H9 (cell line): ENCODE measurements at regions not wholly inside any gene's neighbourhood (a gene's known extent, or its start where the extent isn't known, plus 50 kb on each side); places are given as distances from the start of the nearest gene placed in this dataset.
A peak's percentile ranks its signal among the peaks of the same experiment; 100 is the strongest.

Experiments
- DNase-seq: peaks from one replicate; pipeline ENCODE4 v3.0.0-alpha.2; 2017
- H2AFZ ChIP-seq: one replicate; pipeline ENCODE4 v1.6.1; 2013; ENCODE audit warnings: mild to moderate bottlenecking, low read length, control low read depth, moderate library complexity
- H2AK5ac ChIP-seq: 2 replicates; pipeline ENCODE4 v1.6.1; 2013; ENCODE audit warnings: low read length, control low read depth, mixed read lengths; ENCODE audit not compliant: insufficient read length
- H2BK120ac ChIP-seq: one replicate; pipeline ENCODE4 v1.6.1; 2013; ENCODE audit warnings: low read depth, mild to moderate bottlenecking, low read length, control low read depth, inconsistent platforms; ENCODE audit not compliant: poor library complexity, severe bottlenecking
- H2BK12ac ChIP-seq: 2 replicates; pipeline ENCODE4 v1.6.1; 2013; ENCODE audit warnings: low read length, control low read depth, mixed read lengths, low read depth; ENCODE audit not compliant: insufficient read length
- H2BK15ac ChIP-seq: 2 replicates; pipeline ENCODE4 v1.6.1; 2013; ENCODE audit warnings: low read depth, low read length, control low read depth
- H2BK20ac ChIP-seq: one replicate; pipeline ENCODE4 v1.6.1; 2013; ENCODE audit warnings: low read depth, mild to moderate bottlenecking, low read length, control low read depth, inconsistent platforms; ENCODE audit not compliant: poor library complexity, severe bottlenecking
- H2BK5ac ChIP-seq: 2 replicates; pipeline ENCODE4 v1.6.1; 2013; ENCODE audit warnings: low read length, control low read depth, mixed read lengths; ENCODE audit not compliant: insufficient read length
- H3K14ac ChIP-seq: 2 replicates; pipeline ENCODE4 v1.6.1; 2013; ENCODE audit warnings: low read length, control low read depth; ENCODE audit not compliant: insufficient read depth
- H3K18ac ChIP-seq: 2 replicates; pipeline ENCODE4 v1.6.1; 2013; ENCODE audit warnings: low read depth, mild to moderate bottlenecking, mixed read lengths, low read length, control low read depth; ENCODE audit not compliant: insufficient read length
- H3K23ac ChIP-seq: 2 replicates; pipeline ENCODE4 v1.6.1; 2013; ENCODE audit warnings: low read length, control low read depth, mixed read lengths, low read depth; ENCODE audit not compliant: insufficient read length
- H3K23me2 ChIP-seq: 2 replicates; pipeline ENCODE4 v1.6.1; 2013; ENCODE audit warnings: low read depth, mild to moderate bottlenecking, mixed read lengths, low read length, control low read depth; ENCODE audit not compliant: insufficient read length, poor library complexity, severe bottlenecking
- H3K27ac ChIP-seq: 2 replicates; pipeline ENCODE4 v1.5.1; 2013; ENCODE audit warnings: low read length, control low read depth, mixed read lengths, low read depth; ENCODE audit not compliant: insufficient read length
- H3K27me3 ChIP-seq: 2 replicates; pipeline ENCODE4 v1.6.1; 2013; ENCODE audit warnings: low read length, control low read depth, inconsistent platforms; ENCODE audit not compliant: insufficient read depth
- H3K4ac ChIP-seq: 2 replicates; pipeline ENCODE4 v1.6.1; 2013; ENCODE audit warnings: low read depth, mild to moderate bottlenecking, control low read depth, inconsistent platforms, low read length, moderate library complexity
- H3K4me1 ChIP-seq: 2 replicates; pipeline ENCODE4 v1.6.1; 2013; ENCODE audit warnings: low read length, control low read depth, inconsistent platforms; ENCODE audit not compliant: insufficient read depth
- H3K4me2 ChIP-seq: 2 replicates; pipeline ENCODE4 v1.6.1; 2013; ENCODE audit warnings: low read length, control low read depth, mixed read lengths; ENCODE audit not compliant: insufficient read length, insufficient read depth
- H3K56ac ChIP-seq: 2 replicates; pipeline ENCODE4 v1.6.1; 2013; ENCODE audit warnings: low read depth, mild to moderate bottlenecking, mixed read lengths, low read length, control low read depth; ENCODE audit not compliant: insufficient read length
- H3K79me1 ChIP-seq: 2 replicates; pipeline ENCODE4 v1.6.1; 2013; ENCODE audit warnings: low read depth, mild to moderate bottlenecking, moderate library complexity, low read length, control low read depth, inconsistent platforms; ENCODE audit not compliant: insufficient read depth, poor library complexity, severe bottlenecking
- H3K79me2 ChIP-seq: 2 replicates; pipeline ENCODE4 v1.6.1; 2013; ENCODE audit warnings: low read length, control low read depth, inconsistent platforms; ENCODE audit not compliant: insufficient read depth
- H3K9ac ChIP-seq: 2 replicates; pipeline ENCODE4 v1.6.1; 2013; ENCODE audit warnings: low read length, control low read depth, mixed read lengths; ENCODE audit not compliant: insufficient read length; ENCODE audit errors: extremely low read depth
- H3K9me3 ChIP-seq: one replicate; pipeline ENCODE4 v1.6.1; 2013; ENCODE audit warnings: low read depth, low read length, inconsistent platforms; ENCODE audit not compliant: control insufficient read depth
- H3T11ph ChIP-seq: one replicate; pipeline ENCODE4 v1.6.1; 2013; ENCODE audit warnings: mild to moderate bottlenecking, low read length, control low read depth, inconsistent platforms
- H4K20me1 ChIP-seq: one replicate; pipeline ENCODE4 v1.6.1; 2013; ENCODE audit not compliant: control insufficient read depth, insufficient read length, insufficient read depth
- H4K5ac ChIP-seq: 2 replicates; pipeline ENCODE4 v1.6.1; 2013; ENCODE audit warnings: low read depth, mild to moderate bottlenecking, mixed read lengths, low read length, control low read depth; ENCODE audit not compliant: insufficient read length
- H4K8ac ChIP-seq: replicated peaks from 2 replicates; pipeline ENCODE4 v1.6.1; 2013; ENCODE audit warnings: low read length, control low read depth, mixed read lengths, low read depth; ENCODE audit not compliant: insufficient read length
- H4K91ac ChIP-seq: 2 replicates; pipeline ENCODE4 v1.6.1; 2013; ENCODE audit warnings: low read depth, mild to moderate bottlenecking, moderate library complexity, mixed read lengths, low read length, control low read depth; ENCODE audit not compliant: insufficient read length
- H3K27ac Mint-ChIP-seq, 3 experiments: 2 replicates in 2 of 3; 3 replicates in 1 of 3; pipeline ENCODE4 v1.8.0; 2020 to 2021; ENCODE audit warnings: mixed read lengths in 3 of 3, mild to moderate bottlenecking in 1 of 3, moderate library complexity in 1 of 3
- H3K27me3 Mint-ChIP-seq: 2 replicates; pipeline ENCODE4 v1.8.0; 2021; ENCODE audit warnings: low read depth, mild to moderate bottlenecking, moderate library complexity, mixed read lengths
- H3K36me3 Mint-ChIP-seq, 3 experiments: 2 replicates in 2 of 3; 3 replicates in 1 of 3; pipeline ENCODE4 v1.8.0; 2020 to 2021; ENCODE audit warnings: low read depth in 3 of 3, mixed read lengths in 3 of 3; ENCODE audit not compliant: insufficient read depth in 1 of 3
- H3K4me1 Mint-ChIP-seq, 2 experiments: 2 replicates each; pipeline ENCODE4 v1.8.0; 2020; ENCODE audit warnings: mixed read lengths in 2 of 2
- H3K4me3 Mint-ChIP-seq, 2 experiments: 2 replicates in 1 of 2; 3 replicates in 1 of 2; pipeline ENCODE4 v1.8.0; 2020 to 2021; ENCODE audit warnings: mild to moderate bottlenecking in 2 of 2, mixed read lengths in 2 of 2, moderate library complexity in 1 of 2
- H3K9me3 Mint-ChIP-seq, 2 experiments: 2 replicates in 1 of 2; 3 replicates in 1 of 2; pipeline ENCODE4 v1.8.0; 2020; ENCODE audit warnings: mild to moderate bottlenecking in 2 of 2, mixed read lengths in 2 of 2, moderate library complexity in 1 of 2
- CTCF ChIP-seq: fragments of 200-600 bp; sonication (generic); conservative IDR thresholded peaks from 3 replicates; pipeline ENCODE4 v1.8.0; 2021; ENCODE audit warnings: antibody characterized with exemption, mild to moderate bottlenecking
- WGBS: extraction: QIAGEN DNeasy Blood & Tissue Kit; methylation state at CpG from one replicate; pipeline ENCODE4 v1.1.7; 2013; ENCODE audit warnings: missing lambda C conversion rate, low lambda C conversion rate, mixed read lengths; ENCODE audit not compliant: insufficient read length; ENCODE audit errors: extremely low coverage; 5-methylcytosine and 5-hydroxymethylcytosine counted together

DNA sequence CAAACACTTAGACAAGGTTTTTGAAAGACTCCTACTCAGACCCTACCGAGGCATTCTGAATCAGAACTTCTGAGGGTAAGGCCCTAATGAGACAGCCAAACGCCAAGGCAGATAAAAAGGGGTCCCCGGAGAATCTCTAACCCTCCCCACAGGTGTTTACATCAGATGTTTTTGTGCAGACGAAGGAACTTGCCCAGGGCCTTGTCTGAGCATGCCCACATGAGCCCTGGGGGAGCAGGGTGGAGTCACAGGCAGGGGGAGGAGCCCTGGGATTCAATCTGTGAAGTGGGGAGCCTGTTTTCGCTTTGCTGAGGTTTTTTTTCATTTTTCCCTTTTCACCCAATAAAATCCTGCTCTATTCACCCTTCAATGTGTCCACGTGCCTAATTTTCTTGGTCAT, 61.6 kb upstream of the MED4 start:
- no CpG with 5 or more reads among the region's 6 CpGs for WGBS
- no peak overlapping the region for H3K14ac ChIP-seq
- H4K8ac ChIP-seq = no peak overlapping the region
- H2BK120ac ChIP-seq = no peak overlapping the region
- H2BK12ac ChIP-seq = no peak overlapping the region
- peak overlapping the region; percentile 88 for H2AFZ ChIP-seq
- no peaks in the 10 kb centered on the region for H3K79me1 ChIP-seq
- peak; percentile 71 for DNase-seq
- H3K23ac ChIP-seq = no peak overlapping the region
- no peak overlapping the region for H2BK20ac ChIP-seq
- Mint-ChIP-seq H3K4me1 (peaks cover 25 to 34% of the 10 kb centered on the region in 2 experiments), H3K36me3 (no peaks in the 10 kb centered on the region), H3K27me3 (no peaks in the 10 kb centered on the region), H3K9me3 (no peaks in the 10 kb centered on the region), H3K27ac (peak overlapping the region in 1 of 3 experiments; percentile 12; a peak in 2 of 7 replicates), H3K4me3 (no peak overlapping the region)
- H4K20me1 ChIP-seq = no peaks in the 10 kb centered on the region
- H2BK15ac ChIP-seq = no peak overlapping the region
- H3K4ac ChIP-seq = no peak overlapping the region
- H3T11ph ChIP-seq = no peak overlapping the region
- H3K79me2 ChIP-seq = no peaks in the 10 kb centered on the region
- H3K4me2 ChIP-seq = no peak overlapping the region
- no peaks in the 10 kb centered on the region for H3K9me3 ChIP-seq
- H3K23me2 ChIP-seq = no peaks in the 10 kb centered on the region
- H3K18ac ChIP-seq = no peak overlapping the region
- H4K5ac ChIP-seq = no peak overlapping the region
- no peaks in the 10 kb centered on the region; the same call in 1 of the 2 replicates for H3K4me1 ChIP-seq
- no peak for TF ChIP-seq CTCF
- no peak overlapping the region for H2BK5ac ChIP-seq
- H4K91ac ChIP-seq = no peak overlapping the region
- no peak overlapping the region for H3K9ac ChIP-seq
- no peaks in the 10 kb centered on the region for H3K27me3 ChIP-seq
- no peak overlapping the region for H2AK5ac ChIP-seq
- no peak overlapping the region for H3K56ac ChIP-seq
- H3K27ac ChIP-seq = no peak overlapping the region
